HepG2 (cell line): ENCODE measurements at regions not wholly inside any gene's neighbourhood (a gene's known extent, or its start where the extent isn't known, plus 50 kb on each side); places are given as distances from the start of the nearest gene placed in this dataset.

Experiments used
- ATAC-seq: fragments of 200-7000 bp; cut with Tn5 transposase; 3 replicates; pipeline ENCODE4 v1.9.1; 2020; ENCODE audit warnings: mild to moderate bottlenecking, moderate library complexity
- BruUV-seq: library from RNA; stranded (reverse); fragments of 400-500 nt; replicated peaks from 2 replicates; lab custom pipeline; 2021; lab: Mats Ljungman, UMichigan
- CTCF ChIA-PET: fragments of 300-600 bp; formaldehyde crosslinking; extraction: SDS; loops from one replicate; lab custom pipeline; 2021; ENCODE audit warnings: low total read pairs, inconsistent platforms, low intra/inter-chr PET ratio; lab: Yijun Ruan, JAX
- POLR2A ChIA-PET: fragments of 350-600 bp; sonication (Branson Sonifier 250); formaldehyde crosslinking; loops from one replicate; lab custom pipeline; 2020; ENCODE audit warnings: antibody characterized with exemption, inconsistent platforms; lab: Yijun Ruan, JAX
- DNase-seq: peaks from one replicate; pipeline ENCODE4 v3.0.0-alpha.2; 2015; ENCODE audit warnings: low spot score
- FAIRE-seq: peaks from 3 replicates; lab custom pipeline; 2011; peaks lifted over from hg19 to GRCh38; lab: Jason Lieb, UNC
- H2AFZ ChIP-seq: one replicate; pipeline ENCODE4 v1.6.1; 2011; ENCODE audit warnings: low read length, inconsistent platforms
- H3K27ac ChIP-seq: fragments of 300-600 bp; 3 replicates; pipeline ENCODE4 v1.8.0; 2011; ENCODE audit warnings: mixed run types, mild to moderate bottlenecking, mixed read lengths, low read length, inconsistent platforms; ENCODE audit not compliant: insufficient read depth; ENCODE audit errors: extremely low read length
- H3K27me3 ChIP-seq, 2 experiments: fragments of 200-600 bp in 1 of 2; 2 replicates in 1 of 2; 3 replicates in 1 of 2; pipeline versions ENCODE4 v1.6.0 to v1.8.0; 2011; ENCODE audit warnings: low read length in 2 of 2, mild to moderate bottlenecking in 2 of 2, moderate library complexity in 2 of 2, inconsistent platforms in 1 of 2; ENCODE audit not compliant: insufficient read depth in 2 of 2, control insufficient read depth in 1 of 2
- H3K36me3 ChIP-seq, 2 experiments: fragments of 200-600 bp in 1 of 2; replicated peaks in 1 of 2; 2 replicates in 1 of 2; 3 replicates in 1 of 2; pipeline versions ENCODE4 v1.5.1 to v1.8.0; 2011; ENCODE audit warnings: low read length in 2 of 2, inconsistent platforms in 1 of 2; ENCODE audit not compliant: insufficient read depth in 2 of 2, control insufficient read depth in 1 of 2
- H3K4me1 ChIP-seq: 2 replicates; pipeline ENCODE4 v1.5.1; 2012; ENCODE audit warnings: low read length, inconsistent platforms; ENCODE audit not compliant: insufficient read depth
- H3K4me2 ChIP-seq: 2 replicates; pipeline ENCODE4 v1.6.0; 2011; ENCODE audit warnings: low read depth, low read length, inconsistent platforms
- H3K4me3 ChIP-seq, 3 experiments: fragments of 200-600 bp in 1 of 3; sonication (generic), shearing (Covaris generic) in 1 of 3; replicated peaks in 1 of 3; 2 replicates each; pipeline ENCODE4 v1.5.1; 2011 to 2016; ENCODE audit warnings: low read length in 3 of 3, inconsistent platforms in 2 of 3, low read depth in 2 of 3, mild to moderate bottlenecking in 2 of 3, control low read depth in 1 of 3, mixed read lengths in 1 of 3; ENCODE audit not compliant: insufficient read depth in 1 of 3
- H3K79me2 ChIP-seq: one replicate; pipeline ENCODE4 v1.6.1; 2011; ENCODE audit warnings: low read length, inconsistent platforms; ENCODE audit not compliant: insufficient read depth
- H3K9ac ChIP-seq: 2 replicates; pipeline ENCODE4 v1.6.0; 2011; ENCODE audit warnings: mild to moderate bottlenecking, low read depth, low read length, inconsistent platforms; ENCODE audit not compliant: insufficient read depth
- H3K9me3 ChIP-seq: 2 replicates; pipeline ENCODE4 v1.5.1; 2012; ENCODE audit warnings: mild to moderate bottlenecking, low read length
- H4K20me1 ChIP-seq: 2 replicates; pipeline ENCODE4 v1.6.0; 2011; ENCODE audit warnings: inconsistent platforms, mild to moderate bottlenecking, low read length, moderate library complexity; ENCODE audit not compliant: insufficient read depth
- AHR ChIP-seq: IDR thresholded peaks from 2 replicates; pipeline ENCODE4 v1.6.1; 2018; ENCODE audit warnings: missing genetic modification reagents, missing compliant biosample characterization
- CHCHD3 ChIP-seq: sonication (generic); formaldehyde crosslinking; IDR thresholded peaks from 2 replicates; pipeline ENCODE4 v1.8.0; 2022; ENCODE audit warnings: mild to moderate bottlenecking, missing genetic modification reagents, moderate library complexity
- ELF1 ChIP-seq: sonication (generic); formaldehyde crosslinking; IDR thresholded peaks from 2 replicates; pipeline ENCODE4 v1.4.0; 2020; ENCODE audit warnings: missing genetic modification reagents
- JDP2 ChIP-seq: sonication (generic); formaldehyde crosslinking; IDR thresholded peaks from 2 replicates; pipeline ENCODE4 v1.8.1; 2022; ENCODE audit warnings: missing genetic modification reagents, borderline replicate concordance
- MTA3 ChIP-seq: sonication (generic); formaldehyde crosslinking; IDR thresholded peaks from 2 replicates; pipeline ENCODE4 v1.4.0; 2020; ENCODE audit warnings: missing genetic modification reagents
- NR3C1 ChIP-seq: sonication (generic); formaldehyde crosslinking; IDR thresholded peaks from 2 replicates; pipeline ENCODE4 v1.4.0; 2020; ENCODE audit warnings: missing genetic modification reagents
- PAX8 ChIP-seq: sonication (generic); formaldehyde crosslinking; IDR thresholded peaks from 2 replicates; pipeline ENCODE4 v1.8.0; 2022; ENCODE audit warnings: mild to moderate bottlenecking, missing genetic modification reagents, borderline replicate concordance
- RELA ChIP-seq: sonication (generic); formaldehyde crosslinking; IDR thresholded peaks from 2 replicates; pipeline ENCODE4 v1.4.0; 2020; ENCODE audit warnings: missing genetic modification reagents
- SCMH1 ChIP-seq: sonication (generic); formaldehyde crosslinking; IDR thresholded peaks from 2 replicates; pipeline ENCODE4 v1.9.0; 2021; ENCODE audit warnings: missing genetic modification reagents, mild to moderate bottlenecking, borderline replicate concordance
- SYNCRIP ChIP-seq: fragments of 200-400 bp; formaldehyde crosslinking; IDR thresholded peaks from 2 replicates; pipeline ENCODE4 v1.6.1; 2018; ENCODE audit warnings: mild to moderate bottlenecking, low read depth, low read length; ENCODE audit not compliant: insufficient read depth
- TEAD3 ChIP-seq: optimal IDR thresholded peaks from 2 replicates; pipeline ENCODE3; 2016; ENCODE audit warnings: borderline replicate concordance
- ZNF234 ChIP-seq: sonication (generic); formaldehyde crosslinking; conservative IDR thresholded peaks from 2 replicates; pipeline ENCODE4 v1.5.1; 2020; ENCODE audit warnings: mild to moderate bottlenecking, missing genetic modification reagents
- ZNF24 ChIP-seq: fragments of 450-650 bp; IDR thresholded peaks from 2 replicates; pipeline ENCODE4 v1.6.1; 2017; ENCODE audit warnings: antibody characterized with exemption, mild to moderate bottlenecking
- ZNF383 ChIP-seq: sonication (generic); formaldehyde crosslinking; IDR thresholded peaks from 2 replicates; pipeline ENCODE4 v1.4.0; 2020; ENCODE audit warnings: missing genetic modification reagents, mild to moderate bottlenecking, borderline replicate concordance
- ZNF777 ChIP-seq: sonication (generic); formaldehyde crosslinking; IDR thresholded peaks from 2 replicates; pipeline ENCODE4 v1.4.0; 2020; ENCODE audit warnings: missing genetic modification reagents
- ZSCAN30 ChIP-seq: sonication (generic); formaldehyde crosslinking; IDR thresholded peaks from 2 replicates; pipeline ENCODE4 v1.5.0; 2020; ENCODE audit warnings: mild to moderate bottlenecking, missing genetic modification reagents
- WGBS: methylation state at CpG from one replicate; pipeline ENCODE4 v1.1.6; 2017; ENCODE audit warnings: low lambda C conversion rate; 5-methylcytosine and 5-hydroxymethylcytosine counted together
- in situ Hi-C: cut with HindIII; loops from 2 replicates; pipeline ENCODE4 v1.10.0; 2017; ENCODE audit warnings: low pct_unique_long_range_greater_than_20kb; ENCODE audit not compliant: extremely low pct_ligation_motif_present
- intact Hi-C: fragments of 100-400 bp; cut with micrococcal nuclease; formaldehyde crosslinking; loops from one replicate; pipeline ENCODE4 v1.10.0; 2022; ENCODE audit not compliant: unreplicated experiment
- TF ChIP-seq, protein P1 (sequence below): sonication (generic); formaldehyde crosslinking; IDR thresholded peaks from 2 replicates; pipeline ENCODE4 v1.4.0; 2020; ENCODE audit warnings: missing genetic modification reagents
- TF ChIP-seq, protein P2 (sequence below): sonication (generic); formaldehyde crosslinking; IDR thresholded peaks from 2 replicates; pipeline ENCODE4 v1.5.1; 2020; ENCODE audit warnings: mild to moderate bottlenecking, moderate library complexity, missing genetic modification reagents

DNA sequence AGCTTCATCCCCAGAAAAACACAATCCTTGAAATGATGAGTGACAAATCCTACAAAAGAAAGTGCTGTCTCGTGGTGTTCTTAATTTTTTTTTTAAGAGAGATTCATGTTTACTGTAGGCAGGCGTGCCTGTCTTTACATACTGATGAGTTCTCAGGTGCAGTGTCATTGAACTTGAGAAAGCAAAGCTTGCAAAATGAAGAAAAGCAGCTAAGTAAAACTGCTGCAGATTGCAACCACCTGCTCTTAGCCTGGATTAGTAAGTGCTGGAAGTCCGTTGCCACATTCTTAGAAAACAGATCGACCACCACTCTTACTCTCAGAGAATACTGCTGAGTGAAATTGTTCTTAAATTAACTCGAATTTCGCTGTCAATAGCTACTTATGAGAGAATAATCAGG, 854.6 kb downstream of the TRIML1 start:
- no peaks in the 10 kb centered on the region for H3K4me1 ChIP-seq
- TF ChIP-seq CHCHD3 (CRISPR knock-in tag) (no peak), ZNF383 (no peak), TEAD3 (CRISPR knock-in tag) (no peak), SCMH1 (CRISPR knock-in tag) (no peak), RELA (CRISPR knock-in tag) (no peak), JDP2 (CRISPR knock-in tag) (no peak), MTA3 (CRISPR knock-in tag) (no peak), PAX8 (CRISPR knock-in tag) (no peak), ZNF234 (no peak), AHR (CRISPR knock-in tag) (no peak), ELF1 (CRISPR knock-in tag) (no peak), SYNCRIP (no peak), ZNF777 (CRISPR knock-in tag) (no peak), ZNF24 (no peak), ZSCAN30 (CRISPR knock-in tag) (no peak), NR3C1 (no peak)
- TF ChIP-seq, protein P1, sequence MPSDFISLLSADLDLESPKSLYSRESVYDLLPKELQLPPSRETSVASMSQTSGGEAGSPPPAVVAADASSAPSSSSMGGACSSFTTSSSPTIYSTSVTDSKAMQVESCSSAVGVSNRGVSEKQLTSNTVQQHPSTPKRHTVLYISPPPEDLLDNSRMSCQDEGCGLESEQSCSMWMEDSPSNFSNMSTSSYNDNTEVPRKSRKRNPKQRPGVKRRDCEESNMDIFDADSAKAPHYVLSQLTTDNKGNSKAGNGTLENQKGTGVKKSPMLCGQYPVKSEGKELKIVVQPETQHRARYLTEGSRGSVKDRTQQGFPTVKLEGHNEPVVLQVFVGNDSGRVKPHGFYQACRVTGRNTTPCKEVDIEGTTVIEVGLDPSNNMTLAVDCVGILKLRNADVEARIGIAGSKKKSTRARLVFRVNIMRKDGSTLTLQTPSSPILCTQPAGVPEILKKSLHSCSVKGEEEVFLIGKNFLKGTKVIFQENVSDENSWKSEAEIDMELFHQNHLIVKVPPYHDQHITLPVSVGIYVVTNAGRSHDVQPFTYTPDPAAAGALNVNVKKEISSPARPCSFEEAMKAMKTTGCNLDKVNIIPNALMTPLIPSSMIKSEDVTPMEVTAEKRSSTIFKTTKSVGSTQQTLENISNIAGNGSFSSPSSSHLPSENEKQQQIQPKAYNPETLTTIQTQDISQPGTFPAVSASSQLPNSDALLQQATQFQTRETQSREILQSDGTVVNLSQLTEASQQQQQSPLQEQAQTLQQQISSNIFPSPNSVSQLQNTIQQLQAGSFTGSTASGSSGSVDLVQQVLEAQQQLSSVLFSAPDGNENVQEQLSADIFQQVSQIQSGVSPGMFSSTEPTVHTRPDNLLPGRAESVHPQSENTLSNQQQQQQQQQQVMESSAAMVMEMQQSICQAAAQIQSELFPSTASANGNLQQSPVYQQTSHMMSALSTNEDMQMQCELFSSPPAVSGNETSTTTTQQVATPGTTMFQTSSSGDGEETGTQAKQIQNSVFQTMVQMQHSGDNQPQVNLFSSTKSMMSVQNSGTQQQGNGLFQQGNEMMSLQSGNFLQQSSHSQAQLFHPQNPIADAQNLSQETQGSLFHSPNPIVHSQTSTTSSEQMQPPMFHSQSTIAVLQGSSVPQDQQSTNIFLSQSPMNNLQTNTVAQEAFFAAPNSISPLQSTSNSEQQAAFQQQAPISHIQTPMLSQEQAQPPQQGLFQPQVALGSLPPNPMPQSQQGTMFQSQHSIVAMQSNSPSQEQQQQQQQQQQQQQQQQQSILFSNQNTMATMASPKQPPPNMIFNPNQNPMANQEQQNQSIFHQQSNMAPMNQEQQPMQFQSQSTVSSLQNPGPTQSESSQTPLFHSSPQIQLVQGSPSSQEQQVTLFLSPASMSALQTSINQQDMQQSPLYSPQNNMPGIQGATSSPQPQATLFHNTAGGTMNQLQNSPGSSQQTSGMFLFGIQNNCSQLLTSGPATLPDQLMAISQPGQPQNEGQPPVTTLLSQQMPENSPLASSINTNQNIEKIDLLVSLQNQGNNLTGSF (CRISPR knock-in tag): no peak
- TF ChIP-seq, protein P2, sequence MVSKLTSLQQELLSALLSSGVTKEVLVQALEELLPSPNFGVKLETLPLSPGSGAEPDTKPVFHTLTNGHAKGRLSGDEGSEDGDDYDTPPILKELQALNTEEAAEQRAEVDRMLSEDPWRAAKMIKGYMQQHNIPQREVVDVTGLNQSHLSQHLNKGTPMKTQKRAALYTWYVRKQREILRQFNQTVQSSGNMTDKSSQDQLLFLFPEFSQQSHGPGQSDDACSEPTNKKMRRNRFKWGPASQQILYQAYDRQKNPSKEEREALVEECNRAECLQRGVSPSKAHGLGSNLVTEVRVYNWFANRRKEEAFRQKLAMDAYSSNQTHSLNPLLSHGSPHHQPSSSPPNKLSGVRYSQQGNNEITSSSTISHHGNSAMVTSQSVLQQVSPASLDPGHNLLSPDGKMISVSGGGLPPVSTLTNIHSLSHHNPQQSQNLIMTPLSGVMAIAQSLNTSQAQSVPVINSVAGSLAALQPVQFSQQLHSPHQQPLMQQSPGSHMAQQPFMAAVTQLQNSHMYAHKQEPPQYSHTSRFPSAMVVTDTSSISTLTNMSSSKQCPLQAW (CRISPR knock-in tag): no peak
- no peak for ATAC-seq
- H3K27me3 ChIP-seq: no peaks in the 10 kb centered on the region
- H3K4me3 ChIP-seq: no peak overlapping the region
- ChIA-PET POLR2A (no interaction called here), CTCF (no interaction called here)
- H3K9ac ChIP-seq: no peak overlapping the region
- FAIRE-seq: no peak
- intact Hi-C loops: no loop called here
- BruUV-seq: no TSS peak
- H4K20me1 ChIP-seq: no peaks in the 10 kb centered on the region
- no peak overlapping the region for H3K27ac ChIP-seq
- H3K36me3 ChIP-seq: no peaks in the 10 kb centered on the region
- H3K9me3 ChIP-seq: no peaks in the 10 kb centered on the region
- in situ Hi-C loops: no loop called here
- no peak for DNase-seq
- 2% methylated on average over 6 of the region's 6 CpGs for WGBS
- no peak overlapping the region for H3K4me2 ChIP-seq
- H2AFZ ChIP-seq: no peak overlapping the region
- no peaks in the 10 kb centered on the region for H3K79me2 ChIP-seq
